ENCODE measurements at regions not wholly inside any gene's neighbourhood (a gene's known extent, or its start where the extent isn't known, plus 50 kb on each side); places are given as distances from the start of the nearest gene placed in this dataset.
"Not testable (repeated sequence)": the region's sequence is repeated elsewhere in the genome, so short reads cannot be mapped to it uniquely, and the experiment has no call there.

DNA sequence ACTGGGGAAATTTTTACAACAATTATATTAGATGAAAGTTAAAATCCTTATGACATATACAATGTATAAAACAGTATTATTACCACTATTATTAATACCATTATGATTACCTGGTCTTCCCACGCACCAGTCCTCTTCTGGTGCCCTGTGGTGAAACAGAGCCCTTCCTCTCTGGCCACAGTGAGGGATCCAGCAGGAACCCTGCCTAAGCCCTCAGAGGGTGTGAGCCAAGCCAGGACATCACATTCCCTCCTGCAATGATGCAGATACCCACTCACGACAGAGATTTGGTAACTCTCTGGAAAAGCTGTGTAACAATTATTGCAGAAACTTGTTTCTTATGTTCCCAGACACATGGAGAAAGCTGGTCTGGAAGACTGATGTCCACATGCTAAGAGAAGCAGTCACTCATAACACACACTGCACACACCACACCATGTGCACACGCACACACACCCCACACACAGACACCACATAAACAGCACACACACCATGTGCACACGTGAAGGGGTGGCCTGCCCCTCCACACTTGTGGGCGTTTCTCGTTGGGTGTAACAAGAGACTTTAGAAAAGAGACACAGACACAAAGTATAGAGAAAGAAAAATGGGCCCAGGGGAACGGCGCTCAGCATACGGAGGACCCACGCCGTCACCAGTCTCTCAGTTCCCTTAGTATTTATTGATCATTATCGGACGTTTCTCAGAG is 1373.8 kb upstream of the DEFB115 start:
- DNase-seq (ENCODE audit: low spot score), result not testable (repeated sequence)

DNA sequence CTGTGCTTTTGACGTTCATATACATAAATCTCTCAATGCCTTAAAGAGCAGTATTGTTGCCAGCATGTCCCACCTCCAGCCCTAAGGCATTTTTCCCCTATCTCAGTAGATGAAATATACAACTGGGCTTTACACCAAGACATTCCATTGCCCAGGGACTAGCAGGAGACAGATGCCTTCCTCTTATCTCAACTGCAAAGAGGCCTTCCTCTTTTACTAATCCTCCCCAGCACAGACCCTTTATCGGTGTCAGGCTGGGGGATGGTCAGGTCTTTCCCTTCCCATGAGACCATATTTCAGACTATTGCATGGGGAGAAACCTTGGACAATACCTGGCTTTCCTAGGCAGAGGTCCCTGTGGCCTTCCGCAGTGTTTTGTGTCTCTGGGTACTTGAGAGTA is 1373.1 kb upstream of the DEFB115 start:
- DNase-seq (ENCODE audit: low spot score), result not testable (repeated sequence)

DNA sequence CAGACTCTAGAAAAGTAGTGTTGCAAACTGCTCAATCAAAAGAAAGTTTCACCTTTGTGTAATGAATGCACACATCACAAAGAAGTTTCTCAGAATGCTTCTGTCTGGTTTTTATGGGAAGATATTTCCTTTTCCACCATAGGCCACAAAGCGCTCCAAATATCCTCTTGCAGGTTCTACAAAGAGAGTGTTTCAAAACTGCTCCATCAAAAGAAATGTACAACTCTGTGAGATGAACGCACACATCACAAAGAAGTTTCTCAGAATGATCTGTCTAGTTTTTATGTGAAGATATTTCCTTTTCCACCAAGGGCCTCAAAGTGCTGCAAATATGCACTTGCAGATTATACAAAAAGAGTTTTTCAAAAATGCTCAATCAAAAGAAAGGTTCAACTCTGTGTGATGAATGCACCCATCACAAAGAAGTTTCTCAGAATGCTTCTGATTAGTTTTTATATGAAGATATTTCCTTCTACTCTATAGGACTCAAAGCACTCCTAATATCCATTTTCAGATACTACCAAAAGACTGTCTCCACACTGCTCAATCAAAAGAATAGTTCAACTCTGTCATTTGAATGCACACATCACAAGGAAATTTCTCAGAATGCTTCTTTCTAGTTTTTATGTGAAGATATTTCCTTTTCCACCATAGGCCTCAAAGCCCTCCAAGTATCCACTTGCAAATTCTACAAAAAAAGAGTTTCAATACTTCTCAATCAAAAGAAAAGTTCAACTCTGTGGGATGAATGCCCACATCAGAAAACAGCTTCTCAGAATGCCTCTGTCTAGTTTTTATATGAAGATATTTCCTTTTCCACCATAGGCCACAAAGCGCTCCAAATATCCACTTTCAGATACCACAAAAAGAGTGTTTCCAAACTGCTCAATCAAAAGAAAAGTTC is 1371.9 kb upstream of the DEFB115 start:
- DNase-seq (ENCODE audit: low spot score), result not testable (repeated sequence)

DNA sequence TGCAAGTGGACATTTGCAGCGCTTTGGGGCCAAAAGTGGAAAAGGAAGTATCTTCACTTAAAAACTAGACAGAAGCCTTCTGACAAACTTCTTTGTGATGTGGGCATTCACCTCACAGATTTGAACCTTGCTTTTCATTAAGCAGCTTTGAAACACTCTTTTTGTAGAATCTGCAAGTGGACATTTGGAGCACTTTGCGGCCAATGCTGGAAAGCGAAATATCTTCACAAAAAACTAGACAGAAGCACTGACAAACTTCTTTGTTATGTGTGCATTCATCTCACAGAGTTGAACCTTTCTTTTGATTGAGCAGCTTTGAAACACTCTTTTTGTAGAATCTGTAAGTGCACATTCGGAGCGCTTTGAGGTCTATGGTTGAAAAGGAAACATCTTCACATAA is 1365.9 kb upstream of the DEFB115 start:
- not testable (repeated sequence) for DNase-seq (ENCODE audit: low spot score)
